ENCODE measurements at regions not wholly inside any gene's neighbourhood (a gene's known extent, or its start where the extent isn't known, plus 50 kb on each side); places are given as distances from the start of the nearest gene placed in this dataset.

DNA sequence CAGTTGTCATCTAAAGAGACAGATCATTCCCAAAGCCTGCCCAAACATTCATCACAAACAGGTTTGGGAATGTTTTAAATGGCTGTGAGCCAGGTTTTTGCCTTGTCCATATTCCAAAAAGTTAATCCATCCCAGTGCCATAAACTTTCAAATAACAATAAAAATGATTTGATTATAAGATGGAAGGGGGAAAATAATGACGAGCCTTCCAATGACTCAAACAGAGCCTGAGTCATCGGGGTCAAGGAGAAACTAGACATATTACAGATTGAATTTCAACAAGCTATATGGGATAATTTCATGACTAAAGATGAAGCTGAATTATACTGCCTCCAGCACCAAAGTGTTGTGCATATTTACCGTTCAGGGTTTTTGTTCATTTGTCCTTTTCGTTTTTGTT lies 195.8 kb upstream of the PKN2 start:
- TF ChIP-seq POLR2A (IDR thresholded peaks at IDR 0.05): no peak
- no peak for TF ChIP-seq POLR2AphosphoS5 (IDR thresholded peaks at IDR 0.05)
- TF ChIP-seq, protein P1, sequence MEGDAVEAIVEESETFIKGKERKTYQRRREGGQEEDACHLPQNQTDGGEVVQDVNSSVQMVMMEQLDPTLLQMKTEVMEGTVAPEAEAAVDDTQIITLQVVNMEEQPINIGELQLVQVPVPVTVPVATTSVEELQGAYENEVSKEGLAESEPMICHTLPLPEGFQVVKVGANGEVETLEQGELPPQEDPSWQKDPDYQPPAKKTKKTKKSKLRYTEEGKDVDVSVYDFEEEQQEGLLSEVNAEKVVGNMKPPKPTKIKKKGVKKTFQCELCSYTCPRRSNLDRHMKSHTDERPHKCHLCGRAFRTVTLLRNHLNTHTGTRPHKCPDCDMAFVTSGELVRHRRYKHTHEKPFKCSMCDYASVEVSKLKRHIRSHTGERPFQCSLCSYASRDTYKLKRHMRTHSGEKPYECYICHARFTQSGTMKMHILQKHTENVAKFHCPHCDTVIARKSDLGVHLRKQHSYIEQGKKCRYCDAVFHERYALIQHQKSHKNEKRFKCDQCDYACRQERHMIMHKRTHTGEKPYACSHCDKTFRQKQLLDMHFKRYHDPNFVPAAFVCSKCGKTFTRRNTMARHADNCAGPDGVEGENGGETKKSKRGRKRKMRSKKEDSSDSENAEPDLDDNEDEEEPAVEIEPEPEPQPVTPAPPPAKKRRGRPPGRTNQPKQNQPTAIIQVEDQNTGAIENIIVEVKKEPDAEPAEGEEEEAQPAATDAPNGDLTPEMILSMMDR (IDR thresholded peaks at IDR 0.05): no peak
- no peak for TF ChIP-seq EP300 (IDR thresholded peaks at IDR 0.05)
